ENCODE measurements at regions not wholly inside any gene's neighbourhood (a gene's known extent, or its start where the extent isn't known, plus 50 kb on each side); places are given as distances from the start of the nearest gene placed in this dataset.

DNA sequence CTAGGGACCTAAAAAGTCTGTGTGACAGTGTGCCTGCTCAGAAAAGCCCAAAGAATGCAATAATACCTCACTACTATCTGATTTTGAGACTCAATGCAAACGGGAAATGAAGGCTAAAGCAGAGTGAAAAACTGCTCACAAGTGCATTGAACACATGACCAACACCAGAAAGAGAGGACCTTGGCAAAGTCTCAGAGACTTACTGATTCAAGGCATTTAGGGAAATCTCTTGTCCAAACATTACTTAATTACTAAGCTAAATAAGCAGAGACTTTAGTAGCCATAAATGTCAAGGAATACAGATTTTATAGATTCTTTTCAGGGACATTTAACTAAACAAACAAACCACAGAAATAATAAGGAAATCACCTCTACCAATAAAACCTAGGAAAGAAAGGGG is 916.0 kb downstream of the FSTL5 start:
- DNase-seq (ENCODE audit: extremely low read depth in 1 of 11, low read depth in 9 of 11, low spot score in 4 of 11), result peak in 3 of 11 donors; percentile 4 to 14 (median 7)

GRCh38 chr4:161238033-161238432 is 925.8 kb downstream of the FSTL5 start:
- no peak for DNase-seq (ENCODE audit: extremely low read depth in 1 of 11, low read depth in 9 of 11, low spot score in 4 of 11)

DNA sequence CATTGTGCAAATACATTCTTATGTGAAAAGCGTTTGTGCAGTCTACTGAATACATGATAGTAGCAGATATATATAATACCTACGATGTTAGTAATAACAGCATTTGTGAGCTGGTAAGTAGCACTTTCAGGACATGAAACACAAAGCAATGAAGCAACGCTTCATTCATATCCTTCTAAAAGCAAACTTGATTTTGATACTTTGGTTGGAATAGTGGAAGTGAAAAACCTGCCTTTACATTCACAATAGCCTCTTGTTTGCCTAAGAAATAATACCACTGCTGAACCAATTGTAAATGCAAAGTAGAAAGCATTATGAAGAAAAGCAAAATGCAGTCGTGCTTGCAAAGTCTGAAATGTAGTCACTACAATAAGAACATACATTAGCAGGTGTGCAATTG is 926.3 kb downstream of the FSTL5 start:
- DNase-seq (ENCODE audit: extremely low read depth in 1 of 11, low read depth in 9 of 11, low spot score in 4 of 11), result no peak

- no peak for DNase-seq (ENCODE audit: extremely low read depth in 1 of 11, low read depth in 9 of 11, low spot score in 4 of 11)
Observed at GRCh38 chr4:161225327-161225726, 938.5 kb downstream of the FSTL5 start.

- DNase-seq (ENCODE audit: extremely low read depth in 1 of 11, low read depth in 9 of 11, low spot score in 4 of 11), result no peak
Observed at GRCh38 chr4:161222889-161223288, 940.9 kb downstream of the FSTL5 start.

GRCh38 chr4:161208564-161208963 is 955.2 kb downstream of the FSTL5 start:
- DNase-seq (ENCODE audit: extremely low read depth in 1 of 11, low read depth in 9 of 11, low spot score in 4 of 11), result no peak

GRCh38 chr4:161206528-161207080 is 957.2 kb downstream of the FSTL5 start:
- no peak for DNase-seq (ENCODE audit: extremely low read depth in 1 of 11, low read depth in 9 of 11, low spot score in 4 of 11)

- DNase-seq (ENCODE audit: extremely low read depth in 1 of 11, low read depth in 9 of 11, low spot score in 4 of 11), result no peak
Observed at GRCh38 chr4:161203865-161204264, 959.9 kb downstream of the FSTL5 start.

DNA sequence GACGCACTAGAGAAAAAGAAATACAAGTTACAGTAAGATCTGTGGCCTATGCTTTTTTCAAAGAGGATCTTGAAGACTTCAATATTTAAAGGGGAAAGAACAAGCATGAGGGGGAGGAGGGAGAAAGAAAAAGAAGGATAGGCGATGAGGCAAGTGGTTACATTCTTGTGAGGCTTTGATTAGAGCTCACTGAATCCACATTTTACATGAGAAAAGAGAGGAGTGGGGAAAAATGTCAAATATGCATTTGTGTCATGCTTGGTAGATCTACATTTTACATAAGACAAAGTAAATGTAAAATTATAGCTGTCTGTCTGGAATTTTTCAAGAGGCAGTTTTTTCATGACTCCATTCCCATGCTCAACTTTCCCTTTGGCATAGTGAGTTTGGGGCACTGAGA is 965.9 kb downstream of the FSTL5 start:
- DNase-seq (ENCODE audit: extremely low read depth in 1 of 11, low read depth in 9 of 11, low spot score in 4 of 11), result no peak

DNA sequence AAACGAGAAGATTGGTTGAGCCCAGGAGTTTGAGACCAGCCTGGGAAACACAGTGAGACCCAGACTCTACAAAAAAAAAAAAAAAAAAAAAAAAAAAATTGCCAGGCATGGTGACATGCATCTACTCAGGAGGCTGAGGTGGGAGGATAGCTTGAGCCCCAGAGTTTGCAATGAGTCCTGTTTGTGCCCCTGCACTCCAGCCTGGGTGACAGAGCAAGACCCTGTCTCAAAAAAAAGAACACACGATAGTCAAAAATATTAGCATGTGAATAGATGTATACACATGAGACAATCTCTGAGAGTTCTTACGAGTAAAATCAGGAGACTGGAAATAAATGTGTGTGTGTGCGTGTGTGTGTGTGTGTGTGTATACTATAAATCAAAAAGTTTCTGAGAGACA is 966.3 kb downstream of the FSTL5 start:
- DNase-seq (ENCODE audit: extremely low read depth in 1 of 11, low read depth in 9 of 11, low spot score in 4 of 11), result no peak

DNA sequence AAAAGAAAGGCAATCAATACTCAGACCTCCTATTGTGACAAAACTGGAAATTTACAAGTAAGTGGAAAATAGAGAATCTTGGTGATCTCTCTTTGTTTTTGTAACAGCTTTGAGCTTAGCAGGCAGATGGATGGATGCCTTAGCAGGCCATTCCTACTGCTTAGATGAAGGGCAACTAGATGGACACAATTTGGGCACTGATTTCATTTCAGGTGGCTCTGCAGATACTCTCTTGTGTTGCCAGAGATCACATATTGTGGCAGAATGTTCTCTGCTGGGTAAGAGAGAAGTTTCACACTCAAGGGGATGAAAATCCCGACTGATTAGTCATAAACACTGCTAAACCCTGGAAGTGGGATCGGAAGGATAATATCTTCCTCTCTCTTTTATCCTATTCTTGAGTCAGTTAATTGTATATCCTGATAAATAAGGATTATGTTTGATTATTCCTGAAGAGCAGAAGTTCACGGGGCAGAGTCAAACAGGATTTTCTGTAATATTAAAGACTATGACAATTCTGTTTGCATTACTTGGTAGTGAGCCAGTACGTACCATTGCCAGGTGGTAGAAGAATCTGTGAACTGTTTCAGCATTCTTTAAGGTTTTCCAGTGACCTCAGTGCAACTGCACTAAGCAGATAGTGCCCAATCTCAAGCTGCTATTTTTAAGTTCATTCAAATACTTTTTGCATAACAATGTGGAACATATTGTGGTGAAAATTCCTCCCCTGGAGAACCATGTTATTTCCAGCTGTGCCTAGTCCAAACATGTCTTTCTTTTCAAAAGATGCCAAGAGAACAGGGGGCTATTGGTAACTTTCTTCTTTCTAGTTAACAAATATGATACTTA is 974.3 kb downstream of the FSTL5 start:
- DNase-seq (ENCODE audit: extremely low read depth in 1 of 11, low read depth in 9 of 11, low spot score in 4 of 11), result no peak

DNA sequence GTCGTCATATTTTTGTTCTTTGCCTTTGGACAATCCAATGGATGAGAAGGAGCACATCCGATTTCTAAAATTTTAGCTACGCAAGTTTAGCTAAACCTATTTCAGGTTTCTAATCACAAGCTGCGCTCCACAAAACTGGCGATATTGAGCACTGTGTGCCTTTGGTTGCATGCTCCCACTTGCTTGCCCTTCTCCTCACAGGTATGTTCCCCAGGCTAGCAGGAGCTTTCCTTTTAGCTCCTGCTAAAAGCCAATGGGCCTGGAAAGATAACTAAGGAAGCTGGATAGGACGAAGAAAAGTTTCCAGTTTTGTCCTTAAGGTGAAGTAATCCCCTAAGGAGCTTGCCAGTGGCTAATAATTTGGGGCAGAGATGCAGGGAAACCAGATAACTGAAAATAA is 975.2 kb downstream of the FSTL5 start:
- DNase-seq (ENCODE audit: extremely low read depth in 1 of 11, low read depth in 9 of 11, low spot score in 4 of 11), result no peak

DNA sequence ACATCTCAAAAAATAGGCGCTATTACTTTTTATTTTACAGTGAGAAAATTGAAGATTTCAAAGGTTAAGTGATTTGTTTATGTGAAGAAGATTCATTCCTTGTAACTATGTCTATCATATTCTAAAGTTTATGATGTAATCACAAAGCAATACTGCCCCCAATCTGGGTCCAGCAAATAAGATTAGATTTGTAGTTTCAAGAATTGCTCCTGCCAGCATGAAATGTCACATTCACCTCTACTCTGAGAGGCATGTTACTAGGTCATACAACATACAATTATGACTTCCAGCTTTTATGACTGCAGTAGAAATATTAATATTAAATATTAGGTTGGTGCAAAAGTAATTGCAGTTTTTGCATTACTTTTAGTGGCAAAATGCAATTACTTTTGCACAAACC is 976.2 kb downstream of the FSTL5 start:
- no peak for DNase-seq (ENCODE audit: extremely low read depth in 1 of 11, low read depth in 9 of 11, low spot score in 4 of 11)

DNA sequence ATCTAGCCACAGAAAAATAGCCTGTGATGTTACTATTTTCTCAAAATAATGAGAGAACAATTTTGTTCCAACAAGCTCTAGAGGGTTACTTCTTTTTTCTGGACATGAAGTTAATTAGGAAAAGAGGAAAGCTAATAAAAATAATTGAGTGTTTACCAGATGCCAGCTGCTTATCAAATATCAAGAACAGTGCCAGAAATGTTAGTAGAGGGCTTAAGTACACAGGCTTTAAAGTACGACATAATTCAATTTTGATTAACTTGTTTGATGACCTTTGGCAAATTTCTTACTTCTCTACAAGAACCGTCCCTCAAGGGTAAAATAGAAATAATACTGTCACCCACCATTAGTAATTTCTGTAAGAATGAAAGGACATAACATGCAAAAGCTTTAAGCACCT is 977.0 kb downstream of the FSTL5 start:
- DNase-seq (ENCODE audit: extremely low read depth in 1 of 11, low read depth in 9 of 11, low spot score in 4 of 11), result peak in 1 of 11 donors; percentile 1

- DNase-seq (ENCODE audit: extremely low read depth in 1 of 11, low read depth in 9 of 11, low spot score in 4 of 11), result peak in 3 of 11 donors; percentile 2 to 33 (median 17)
Observed at GRCh38 chr4:161186012-161186411, 977.8 kb downstream of the FSTL5 start.

DNA sequence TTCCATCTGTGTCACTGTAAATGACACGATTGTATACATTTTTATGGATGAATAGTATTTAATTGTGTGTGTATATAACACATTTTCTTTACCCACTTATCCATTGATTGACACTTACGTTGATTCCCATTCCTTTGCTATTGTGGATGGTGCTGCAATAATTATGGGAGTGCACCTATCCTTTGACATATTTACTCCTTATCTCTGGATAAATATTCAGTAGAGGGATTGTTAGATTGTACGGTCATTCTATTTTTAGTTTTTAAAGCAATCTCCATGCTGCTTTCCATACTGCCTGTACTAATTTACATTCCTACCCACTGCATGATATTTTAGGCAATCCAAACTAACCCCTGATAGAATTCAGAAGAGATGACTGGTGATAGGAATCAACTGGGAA is 980.1 kb downstream of the FSTL5 start:
- no peak for DNase-seq (ENCODE audit: extremely low read depth in 1 of 11, low read depth in 9 of 11, low spot score in 4 of 11)

DNA sequence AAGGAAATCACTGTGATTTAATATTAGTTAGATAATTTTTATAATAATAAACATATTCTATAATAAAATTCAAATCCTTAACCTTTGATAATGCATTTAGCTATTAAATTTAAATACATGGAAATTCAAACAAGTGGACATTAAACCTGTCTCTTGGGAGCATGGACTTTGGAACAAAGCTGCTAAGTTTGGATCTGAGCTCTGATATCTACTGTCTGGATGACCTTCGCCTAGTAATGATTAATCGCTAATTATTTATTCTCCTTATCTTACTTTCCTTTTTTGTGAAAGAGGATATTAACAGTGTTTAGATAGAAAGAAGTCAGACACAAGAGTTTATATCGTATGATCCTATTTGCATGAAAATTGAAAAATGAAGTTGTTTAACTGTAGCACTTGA is 980.9 kb downstream of the FSTL5 start:
- DNase-seq (ENCODE audit: extremely low read depth in 1 of 11, low read depth in 9 of 11, low spot score in 4 of 11), result no peak

- no peak for DNase-seq (ENCODE audit: extremely low read depth in 1 of 11, low read depth in 9 of 11, low spot score in 4 of 11)
Observed at GRCh38 chr4:161178310-161178709, 985.5 kb downstream of the FSTL5 start.

GRCh38 chr4:161172396-161173026 is 991.3 kb downstream of the FSTL5 start:
- no peak for DNase-seq (ENCODE audit: extremely low read depth in 1 of 11, low read depth in 9 of 11, low spot score in 4 of 11)

GRCh38 chr4:161167539-161167938 is 996.3 kb downstream of the FSTL5 start:
- no peak for DNase-seq (ENCODE audit: extremely low read depth in 1 of 11, low read depth in 9 of 11, low spot score in 4 of 11)

Measured in renal cortex interstitium (tissue), 11 donors.